ENCODE measurements at regions not wholly inside any gene's neighbourhood (a gene's known extent, or its start where the extent isn't known, plus 50 kb on each side); places are given as distances from the start of the nearest gene placed in this dataset.

DNA sequence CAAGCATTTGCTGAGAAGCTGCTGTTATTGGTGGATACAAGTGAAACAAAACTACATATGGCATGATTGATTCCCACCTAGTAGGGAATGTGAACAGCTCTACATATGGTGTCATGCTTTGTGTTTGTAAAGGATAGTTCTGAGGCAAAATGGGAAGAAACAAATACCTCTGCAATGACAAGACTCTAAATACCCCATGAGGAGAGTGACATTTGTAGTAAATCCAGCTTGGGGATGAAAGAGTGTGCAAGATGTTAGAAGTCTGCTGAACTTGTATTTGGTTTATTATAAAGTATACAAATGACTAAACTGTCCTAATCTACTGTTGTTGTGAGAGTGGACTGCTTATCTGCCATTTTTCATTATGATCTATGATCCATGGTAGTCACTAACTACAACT lies 120.8 kb upstream of the HS3ST1 start:
- Histone ChIP-seq H3K27ac (ENCODE audit: low read depth) (no peak overlapping the region), H3K27me3 (ENCODE audit: insufficient read depth) (no peaks in the 10 kb centered on the region), H3K36me3 (ENCODE audit: insufficient read depth) (no peaks in the 10 kb centered on the region), H2AFZ (no peak overlapping the region), H3F3A (replicated peaks; ENCODE audit: low read depth) (no peaks in the 10 kb centered on the region), H3K4me1 (ENCODE audit: insufficient read depth) (no peaks in the 10 kb centered on the region), H4K20me1 (replicated peaks; ENCODE audit: insufficient read depth) (no peaks in the 10 kb centered on the region), H3K4me2 (no peak overlapping the region), H3K79me2 (replicated peaks; ENCODE audit: insufficient read depth) (no peaks in the 10 kb centered on the region), H3K9me2 (ENCODE audit: insufficient read depth) (peaks cover 4% of the 10 kb centered on the region), H3K4me3 (no peak overlapping the region)
- Mint-ChIP-seq H3K4me1 (no peaks in the 10 kb centered on the region), H3K27ac (no peak overlapping the region), H3K36me3 (ENCODE audit: low read depth) (no peaks in the 10 kb centered on the region), H3K4me3 (no peak overlapping the region), H3K27me3 (ENCODE audit: insufficient read depth, low read depth, poor library complexity) (peaks cover 2% of the 10 kb centered on the region), H3K9me3 (peaks cover 4% of the 10 kb centered on the region; the same call in 1 of the 3 replicates)
- TF ChIP-seq ZNF331 (CRISPR knock-in tag; IDR thresholded peaks at IDR 0.05; ENCODE audit: low read depth), result no peak
- TF ChIP-seq ZNF114 (CRISPR knock-in tag; IDR thresholded peaks at IDR 0.05), result no peak
- TF ChIP-seq, protein P1, sequence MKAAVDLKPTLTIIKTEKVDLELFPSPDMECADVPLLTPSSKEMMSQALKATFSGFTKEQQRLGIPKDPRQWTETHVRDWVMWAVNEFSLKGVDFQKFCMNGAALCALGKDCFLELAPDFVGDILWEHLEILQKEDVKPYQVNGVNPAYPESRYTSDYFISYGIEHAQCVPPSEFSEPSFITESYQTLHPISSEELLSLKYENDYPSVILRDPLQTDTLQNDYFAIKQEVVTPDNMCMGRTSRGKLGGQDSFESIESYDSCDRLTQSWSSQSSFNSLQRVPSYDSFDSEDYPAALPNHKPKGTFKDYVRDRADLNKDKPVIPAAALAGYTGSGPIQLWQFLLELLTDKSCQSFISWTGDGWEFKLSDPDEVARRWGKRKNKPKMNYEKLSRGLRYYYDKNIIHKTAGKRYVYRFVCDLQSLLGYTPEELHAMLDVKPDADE (IDR thresholded peaks at IDR 0.05), result no peak
- no peak for TF ChIP-seq NANOG (IDR thresholded peaks at IDR 0.05; ENCODE audit: borderline replicate concordance)
- TF ChIP-seq, protein P2, sequence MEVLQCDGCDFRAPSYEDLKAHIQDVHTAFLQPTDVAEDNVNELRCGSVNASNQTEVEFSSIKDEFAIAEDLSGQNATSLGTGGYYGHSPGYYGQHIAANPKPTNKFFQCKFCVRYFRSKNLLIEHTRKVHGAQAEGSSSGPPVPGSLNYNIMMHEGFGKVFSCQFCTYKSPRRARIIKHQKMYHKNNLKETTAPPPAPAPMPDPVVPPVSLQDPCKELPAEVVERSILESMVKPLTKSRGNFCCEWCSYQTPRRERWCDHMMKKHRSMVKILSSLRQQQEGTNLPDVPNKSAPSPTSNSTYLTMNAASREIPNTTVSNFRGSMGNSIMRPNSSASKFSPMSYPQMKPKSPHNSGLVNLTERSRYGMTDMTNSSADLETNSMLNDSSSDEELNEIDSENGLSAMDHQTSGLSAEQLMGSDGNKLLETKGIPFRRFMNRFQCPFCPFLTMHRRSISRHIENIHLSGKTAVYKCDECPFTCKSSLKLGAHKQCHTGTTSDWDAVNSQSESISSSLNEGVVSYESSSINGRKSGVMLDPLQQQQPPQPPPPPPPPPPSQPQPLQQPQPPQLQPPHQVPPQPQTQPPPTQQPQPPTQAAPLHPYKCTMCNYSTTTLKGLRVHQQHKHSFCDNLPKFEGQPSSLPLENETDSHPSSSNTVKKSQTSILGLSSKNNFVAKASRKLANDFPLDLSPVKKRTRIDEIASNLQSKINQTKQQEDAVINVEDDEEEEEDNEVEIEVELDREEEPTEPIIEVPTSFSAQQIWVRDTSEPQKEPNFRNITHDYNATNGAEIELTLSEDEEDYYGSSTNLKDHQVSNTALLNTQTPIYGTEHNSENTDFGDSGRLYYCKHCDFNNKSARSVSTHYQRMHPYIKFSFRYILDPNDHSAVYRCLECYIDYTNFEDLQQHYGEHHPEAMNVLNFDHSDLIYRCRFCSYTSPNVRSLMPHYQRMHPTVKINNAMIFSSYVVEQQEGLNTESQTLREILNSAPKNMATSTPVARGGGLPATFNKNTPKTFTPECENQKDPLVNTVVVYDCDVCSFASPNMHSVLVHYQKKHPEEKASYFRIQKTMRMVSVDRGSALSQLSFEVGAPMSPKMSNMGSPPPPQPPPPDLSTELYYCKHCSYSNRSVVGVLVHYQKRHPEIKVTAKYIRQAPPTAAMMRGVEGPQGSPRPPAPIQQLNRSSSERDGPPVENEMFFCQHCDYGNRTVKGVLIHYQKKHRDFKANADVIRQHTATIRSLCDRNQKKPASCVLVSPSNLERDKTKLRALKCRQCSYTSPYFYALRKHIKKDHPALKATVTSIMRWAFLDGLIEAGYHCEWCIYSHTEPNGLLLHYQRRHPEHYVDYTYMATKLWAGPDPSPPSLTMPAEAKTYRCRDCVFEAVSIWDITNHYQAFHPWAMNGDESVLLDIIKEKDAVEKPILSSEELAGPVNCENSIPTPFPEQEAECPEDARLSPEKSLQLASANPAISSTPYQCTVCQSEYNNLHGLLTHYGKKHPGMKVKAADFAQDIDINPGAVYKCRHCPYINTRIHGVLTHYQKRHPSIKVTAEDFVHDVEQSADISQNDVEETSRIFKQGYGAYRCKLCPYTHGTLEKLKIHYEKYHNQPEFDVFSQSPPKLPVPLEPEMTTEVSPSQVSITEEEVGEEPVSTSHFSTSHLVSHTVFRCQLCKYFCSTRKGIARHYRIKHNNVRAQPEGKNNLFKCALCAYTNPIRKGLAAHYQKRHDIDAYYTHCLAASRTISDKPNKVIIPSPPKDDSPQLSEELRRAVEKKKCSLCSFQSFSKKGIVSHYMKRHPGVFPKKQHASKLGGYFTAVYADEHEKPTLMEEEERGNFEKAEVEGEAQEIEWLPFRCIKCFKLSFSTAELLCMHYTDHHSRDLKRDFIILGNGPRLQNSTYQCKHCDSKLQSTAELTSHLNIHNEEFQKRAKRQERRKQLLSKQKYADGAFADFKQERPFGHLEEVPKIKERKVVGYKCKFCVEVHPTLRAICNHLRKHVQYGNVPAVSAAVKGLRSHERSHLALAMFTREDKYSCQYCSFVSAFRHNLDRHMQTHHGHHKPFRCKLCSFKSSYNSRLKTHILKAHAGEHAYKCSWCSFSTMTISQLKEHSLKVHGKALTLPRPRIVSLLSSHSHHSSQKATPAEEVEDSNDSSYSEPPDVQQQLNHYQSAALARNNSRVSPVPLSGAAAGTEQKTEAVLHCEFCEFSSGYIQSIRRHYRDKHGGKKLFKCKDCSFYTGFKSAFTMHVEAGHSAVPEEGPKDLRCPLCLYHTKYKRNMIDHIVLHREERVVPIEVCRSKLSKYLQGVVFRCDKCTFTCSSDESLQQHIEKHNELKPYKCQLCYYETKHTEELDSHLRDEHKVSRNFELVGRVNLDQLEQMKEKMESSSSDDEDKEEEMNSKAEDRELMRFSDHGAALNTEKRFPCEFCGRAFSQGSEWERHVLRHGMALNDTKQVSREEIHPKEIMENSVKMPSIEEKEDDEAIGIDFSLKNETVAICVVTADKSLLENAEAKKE (CRISPR knock-in tag; IDR thresholded peaks at IDR 0.05), result no peak
- TF ChIP-seq, protein P3, sequence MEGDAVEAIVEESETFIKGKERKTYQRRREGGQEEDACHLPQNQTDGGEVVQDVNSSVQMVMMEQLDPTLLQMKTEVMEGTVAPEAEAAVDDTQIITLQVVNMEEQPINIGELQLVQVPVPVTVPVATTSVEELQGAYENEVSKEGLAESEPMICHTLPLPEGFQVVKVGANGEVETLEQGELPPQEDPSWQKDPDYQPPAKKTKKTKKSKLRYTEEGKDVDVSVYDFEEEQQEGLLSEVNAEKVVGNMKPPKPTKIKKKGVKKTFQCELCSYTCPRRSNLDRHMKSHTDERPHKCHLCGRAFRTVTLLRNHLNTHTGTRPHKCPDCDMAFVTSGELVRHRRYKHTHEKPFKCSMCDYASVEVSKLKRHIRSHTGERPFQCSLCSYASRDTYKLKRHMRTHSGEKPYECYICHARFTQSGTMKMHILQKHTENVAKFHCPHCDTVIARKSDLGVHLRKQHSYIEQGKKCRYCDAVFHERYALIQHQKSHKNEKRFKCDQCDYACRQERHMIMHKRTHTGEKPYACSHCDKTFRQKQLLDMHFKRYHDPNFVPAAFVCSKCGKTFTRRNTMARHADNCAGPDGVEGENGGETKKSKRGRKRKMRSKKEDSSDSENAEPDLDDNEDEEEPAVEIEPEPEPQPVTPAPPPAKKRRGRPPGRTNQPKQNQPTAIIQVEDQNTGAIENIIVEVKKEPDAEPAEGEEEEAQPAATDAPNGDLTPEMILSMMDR (conservative IDR thresholded peaks at IDR 0.05; ENCODE audit: low read depth in 2 of 2), result no peak
- no peak for TF ChIP-seq EZH2phosphoT487 (IDR thresholded peaks at IDR 0.05; ENCODE audit: unreplicated experiment)
- no peak for TF ChIP-seq POLR2AphosphoS5 (IDR thresholded peaks at IDR 0.05; ENCODE audit: low read depth)
- TF ChIP-seq JUNB (IDR thresholded peaks at IDR 0.05; ENCODE audit: unreplicated experiment), result no peak
- no peak for TF ChIP-seq EZH2 (IDR thresholded peaks at IDR 0.05; ENCODE audit: low read depth, unreplicated experiment)
- TF ChIP-seq STAT1 (IDR thresholded peaks at IDR 0.05; ENCODE audit: unreplicated experiment), result no peak
- TF ChIP-seq CREB1 (CRISPR knock-in tag; IDR thresholded peaks at IDR 0.05; ENCODE audit: low read depth), result no peak
- TF ChIP-seq, protein P4, sequence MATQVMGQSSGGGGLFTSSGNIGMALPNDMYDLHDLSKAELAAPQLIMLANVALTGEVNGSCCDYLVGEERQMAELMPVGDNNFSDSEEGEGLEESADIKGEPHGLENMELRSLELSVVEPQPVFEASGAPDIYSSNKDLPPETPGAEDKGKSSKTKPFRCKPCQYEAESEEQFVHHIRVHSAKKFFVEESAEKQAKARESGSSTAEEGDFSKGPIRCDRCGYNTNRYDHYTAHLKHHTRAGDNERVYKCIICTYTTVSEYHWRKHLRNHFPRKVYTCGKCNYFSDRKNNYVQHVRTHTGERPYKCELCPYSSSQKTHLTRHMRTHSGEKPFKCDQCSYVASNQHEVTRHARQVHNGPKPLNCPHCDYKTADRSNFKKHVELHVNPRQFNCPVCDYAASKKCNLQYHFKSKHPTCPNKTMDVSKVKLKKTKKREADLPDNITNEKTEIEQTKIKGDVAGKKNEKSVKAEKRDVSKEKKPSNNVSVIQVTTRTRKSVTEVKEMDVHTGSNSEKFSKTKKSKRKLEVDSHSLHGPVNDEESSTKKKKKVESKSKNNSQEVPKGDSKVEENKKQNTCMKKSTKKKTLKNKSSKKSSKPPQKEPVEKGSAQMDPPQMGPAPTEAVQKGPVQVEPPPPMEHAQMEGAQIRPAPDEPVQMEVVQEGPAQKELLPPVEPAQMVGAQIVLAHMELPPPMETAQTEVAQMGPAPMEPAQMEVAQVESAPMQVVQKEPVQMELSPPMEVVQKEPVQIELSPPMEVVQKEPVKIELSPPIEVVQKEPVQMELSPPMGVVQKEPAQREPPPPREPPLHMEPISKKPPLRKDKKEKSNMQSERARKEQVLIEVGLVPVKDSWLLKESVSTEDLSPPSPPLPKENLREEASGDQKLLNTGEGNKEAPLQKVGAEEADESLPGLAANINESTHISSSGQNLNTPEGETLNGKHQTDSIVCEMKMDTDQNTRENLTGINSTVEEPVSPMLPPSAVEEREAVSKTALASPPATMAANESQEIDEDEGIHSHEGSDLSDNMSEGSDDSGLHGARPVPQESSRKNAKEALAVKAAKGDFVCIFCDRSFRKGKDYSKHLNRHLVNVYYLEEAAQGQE (IDR thresholded peaks at IDR 0.05; ENCODE audit: unreplicated experiment), result no peak
- ATAC-seq (no peak), DNase-seq (ENCODE audit: low spot score) (no peak)
